Endodermal cell (in vitro differentiated cells): ENCODE measurements at regions not wholly inside any gene's neighbourhood (a gene's known extent, or its start where the extent isn't known, plus 50 kb on each side); places are given as distances from the start of the nearest gene placed in this dataset.

Source experiments
- DNase-seq: peaks from one replicate; pipeline ENCODE4 v3.0.0-alpha.2; 2017
- H3K27ac ChIP-seq: 2 replicates; pipeline ENCODE4 v1.5.1; 2013; ENCODE audit warnings: mild to moderate bottlenecking, low read depth, low read length, moderate library complexity
- H3K27me3 ChIP-seq: 2 replicates; pipeline ENCODE4 v1.6.1; 2013; ENCODE audit warnings: mild to moderate bottlenecking, low read length, moderate library complexity; ENCODE audit not compliant: insufficient read depth, control insufficient read depth, poor library complexity, severe bottlenecking
- H3K36me3 ChIP-seq: 2 replicates; pipeline ENCODE4 v1.7.0; 2013; ENCODE audit warnings: mild to moderate bottlenecking, low read length, moderate library complexity; ENCODE audit not compliant: control insufficient read depth, insufficient read depth
- H3K4me1 ChIP-seq: one replicate; pipeline ENCODE4 v1.7.0; 2013; ENCODE audit warnings: low read length; ENCODE audit not compliant: control insufficient read depth, insufficient read depth
- H3K4me3 ChIP-seq: 2 replicates; pipeline ENCODE4 v1.5.1; 2013; ENCODE audit warnings: mild to moderate bottlenecking, low read length, moderate library complexity
- H3K9ac ChIP-seq: 2 replicates; pipeline ENCODE4 v1.6.1; 2013; ENCODE audit warnings: mild to moderate bottlenecking, low read length, moderate library complexity; ENCODE audit not compliant: poor library complexity, severe bottlenecking; ENCODE audit errors: extremely low read depth
- H3K9me3 ChIP-seq: 2 replicates; pipeline ENCODE4 v1.6.1; 2013; ENCODE audit warnings: mild to moderate bottlenecking, low read length, moderate library complexity; ENCODE audit not compliant: control insufficient read depth
- H3K27ac Mint-ChIP-seq: 2 replicates; pipeline ENCODE4 v1.8.0; 2020; ENCODE audit warnings: mixed read lengths
- H3K27me3 Mint-ChIP-seq: 2 replicates; pipeline ENCODE4 v1.8.0; 2021; ENCODE audit warnings: mild to moderate bottlenecking, mixed read lengths; ENCODE audit not compliant: insufficient read depth
- H3K36me3 Mint-ChIP-seq: 2 replicates; pipeline ENCODE4 v1.8.0; 2020; ENCODE audit warnings: low read depth, mixed read lengths
- H3K4me1 Mint-ChIP-seq: 2 replicates; pipeline ENCODE4 v1.8.0; 2020; ENCODE audit warnings: mixed read lengths
- H3K4me3 Mint-ChIP-seq: 2 replicates; pipeline ENCODE4 v1.8.0; 2020; ENCODE audit warnings: mild to moderate bottlenecking, moderate library complexity, mixed read lengths
- H3K9me3 Mint-ChIP-seq: 2 replicates; pipeline ENCODE4 v1.8.0; 2020; ENCODE audit warnings: mild to moderate bottlenecking, mixed read lengths
- WGBS, 2 experiments: methylation state at CpG; one replicate each; pipeline versions ENCODE4 v1.1.5 to v1.1.7; 2013; ENCODE audit warnings: missing lambda C conversion rate in 2 of 2, mixed read lengths in 1 of 2; ENCODE audit not compliant: insufficient coverage in 1 of 2, insufficient read length in 1 of 2; 5-methylcytosine and 5-hydroxymethylcytosine counted together
- TF ChIP-seq, protein P1 (sequence below): fragments of 200-600 bp; sonication (generic); conservative IDR thresholded peaks from 2 replicates; pipeline ENCODE4 v1.5.0; 2021; ENCODE audit warnings: antibody characterized with exemption, mild to moderate bottlenecking

DNA sequence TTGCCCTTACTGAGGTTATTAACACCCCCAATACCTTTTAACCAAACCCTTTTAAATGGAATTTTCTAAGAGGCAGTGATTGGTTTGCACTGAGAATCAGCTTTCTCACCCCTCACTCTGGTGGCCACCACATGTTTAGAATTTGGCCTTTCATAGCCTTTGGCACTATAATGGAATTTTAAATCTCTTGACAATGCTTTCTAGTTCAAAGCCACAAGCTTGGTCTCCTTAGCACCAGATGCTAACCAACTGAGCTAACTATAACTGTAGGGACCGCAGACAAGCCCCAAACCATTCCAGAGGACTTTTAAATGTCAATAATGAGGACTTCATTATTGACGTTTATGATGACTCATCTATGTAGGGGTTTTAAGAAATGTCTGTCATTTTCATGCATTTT is 238.7 kb upstream of the SNX7 start:
- no peaks in the 10 kb centered on the region for H3K4me1 Mint-ChIP-seq
- no peaks in the 10 kb centered on the region for H3K9me3 Mint-ChIP-seq
- Histone ChIP-seq H3K4me3 (no peak overlapping the region), H3K27ac (no peak overlapping the region), H3K4me1 (no peaks in the 10 kb centered on the region), H3K27me3 (no peaks in the 10 kb centered on the region), H3K9ac (no peak overlapping the region), H3K36me3 (no peaks in the 10 kb centered on the region), H3K9me3 (no peaks in the 10 kb centered on the region)
- no peak overlapping the region for H3K27ac Mint-ChIP-seq
- no peak overlapping the region for H3K4me3 Mint-ChIP-seq
- TF ChIP-seq, protein P1, sequence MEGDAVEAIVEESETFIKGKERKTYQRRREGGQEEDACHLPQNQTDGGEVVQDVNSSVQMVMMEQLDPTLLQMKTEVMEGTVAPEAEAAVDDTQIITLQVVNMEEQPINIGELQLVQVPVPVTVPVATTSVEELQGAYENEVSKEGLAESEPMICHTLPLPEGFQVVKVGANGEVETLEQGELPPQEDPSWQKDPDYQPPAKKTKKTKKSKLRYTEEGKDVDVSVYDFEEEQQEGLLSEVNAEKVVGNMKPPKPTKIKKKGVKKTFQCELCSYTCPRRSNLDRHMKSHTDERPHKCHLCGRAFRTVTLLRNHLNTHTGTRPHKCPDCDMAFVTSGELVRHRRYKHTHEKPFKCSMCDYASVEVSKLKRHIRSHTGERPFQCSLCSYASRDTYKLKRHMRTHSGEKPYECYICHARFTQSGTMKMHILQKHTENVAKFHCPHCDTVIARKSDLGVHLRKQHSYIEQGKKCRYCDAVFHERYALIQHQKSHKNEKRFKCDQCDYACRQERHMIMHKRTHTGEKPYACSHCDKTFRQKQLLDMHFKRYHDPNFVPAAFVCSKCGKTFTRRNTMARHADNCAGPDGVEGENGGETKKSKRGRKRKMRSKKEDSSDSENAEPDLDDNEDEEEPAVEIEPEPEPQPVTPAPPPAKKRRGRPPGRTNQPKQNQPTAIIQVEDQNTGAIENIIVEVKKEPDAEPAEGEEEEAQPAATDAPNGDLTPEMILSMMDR: no peak
- WGBS, 2 experiments: 89% methylated on average over 2 of the region's 2 CpGs; no CpG with 5 or more reads in 1 of the 2 experiments
- DNase-seq: no peak
- H3K36me3 Mint-ChIP-seq: no peaks in the 10 kb centered on the region
- H3K27me3 Mint-ChIP-seq: no peaks in the 10 kb centered on the region

DNA sequence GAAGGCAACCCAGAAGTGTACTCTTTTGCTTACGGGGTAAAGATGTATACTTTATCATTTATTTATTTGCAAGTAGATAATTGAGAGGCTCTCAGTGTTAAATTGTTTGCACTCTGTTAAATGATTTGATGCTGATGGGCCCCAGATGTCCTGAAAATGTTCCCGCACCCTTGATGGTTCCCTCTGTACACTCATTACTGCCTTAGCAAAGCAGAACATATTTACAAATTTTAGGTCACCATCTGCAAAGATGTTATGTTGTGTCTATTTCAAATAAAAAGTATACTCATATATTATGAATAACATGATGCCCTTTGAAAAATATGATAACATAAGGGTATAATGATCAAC is 240.5 kb upstream of the SNX7 start:
- Mint-ChIP-seq H3K9me3 (no peaks in the 10 kb centered on the region), H3K27me3 (no peaks in the 10 kb centered on the region), H3K36me3 (no peaks in the 10 kb centered on the region), H3K27ac (no peak overlapping the region), H3K4me3 (no peak overlapping the region), H3K4me1 (no peaks in the 10 kb centered on the region)
- Histone ChIP-seq H3K9ac (no peak overlapping the region), H3K27ac (no peak overlapping the region), H3K4me1 (no peaks in the 10 kb centered on the region), H3K9me3 (no peaks in the 10 kb centered on the region), H3K4me3 (no peak overlapping the region), H3K27me3 (no peaks in the 10 kb centered on the region), H3K36me3 (no peaks in the 10 kb centered on the region)
- TF ChIP-seq, protein P1: no peak
- 97% methylated on average over 2 of the region's 2 CpGs; no CpG with 5 or more reads in 1 of the 2 experiments for WGBS, 2 experiments
- no peak for DNase-seq

GRCh38 chr1:98420376-98421084 is 241.0 kb upstream of the SNX7 start:
- no peaks in the 10 kb centered on the region for H3K9me3 Mint-ChIP-seq
- WGBS, 2 experiments: 74% methylated on average over 2 of the region's 2 CpGs; no CpG with 5 or more reads in 1 of the 2 experiments
- no peaks in the 10 kb centered on the region for H3K4me1 ChIP-seq
- DNase-seq: no peak
- H3K27ac Mint-ChIP-seq: no peak overlapping the region
- TF ChIP-seq, protein P1: no peak
- no peaks in the 10 kb centered on the region for H3K36me3 ChIP-seq
- H3K36me3 Mint-ChIP-seq: no peaks in the 10 kb centered on the region
- H3K27me3 Mint-ChIP-seq: no peaks in the 10 kb centered on the region
- H3K4me1 Mint-ChIP-seq: no peaks in the 10 kb centered on the region
- no peak overlapping the region for H3K27ac ChIP-seq
- no peak overlapping the region for H3K9ac ChIP-seq
- no peak overlapping the region for H3K4me3 ChIP-seq
- H3K27me3 ChIP-seq: no peaks in the 10 kb centered on the region
- no peak overlapping the region for H3K4me3 Mint-ChIP-seq
- no peaks in the 10 kb centered on the region for H3K9me3 ChIP-seq
